Activated naive CD8-positive, alpha-beta T cell (primary cell): ENCODE measurements at regions not wholly inside any gene's neighbourhood (a gene's known extent, or its start where the extent isn't known, plus 50 kb on each side); places are given as distances from the start of the nearest gene placed in this dataset.
"Not testable (repeated sequence)": the region's sequence is repeated elsewhere in the genome, so short reads cannot be mapped to it uniquely, and the experiment has no call there.

ENCODE experiments used
- H3K27ac Mint-ChIP-seq: one replicate; pipeline ENCODE4 v1.8.0; 2021; ENCODE audit warnings: mixed read lengths
- H3K27me3 Mint-ChIP-seq: one replicate; pipeline ENCODE4 v1.8.0; 2021; ENCODE audit warnings: mixed read lengths
- H3K36me3 Mint-ChIP-seq: one replicate; pipeline ENCODE4 v1.8.0; 2021; ENCODE audit warnings: mixed read lengths
- H3K4me1 Mint-ChIP-seq: one replicate; pipeline ENCODE4 v1.8.0; 2021; ENCODE audit warnings: low read depth, mixed read lengths
- H3K4me3 Mint-ChIP-seq: one replicate; pipeline ENCODE4 v1.8.0; 2021; ENCODE audit warnings: mild to moderate bottlenecking, mixed read lengths
- H3K9me3 Mint-ChIP-seq: one replicate; pipeline ENCODE4 v1.8.0; 2021; ENCODE audit warnings: low read depth, mixed read lengths

- no peak overlapping the region for H3K27ac Mint-ChIP-seq
- peaks cover 25% of the 10 kb centered on the region for H3K9me3 Mint-ChIP-seq
- no peak overlapping the region for H3K4me3 Mint-ChIP-seq
- H3K4me1 Mint-ChIP-seq, result no peaks in the 10 kb centered on the region
- H3K36me3 Mint-ChIP-seq, result peaks cover 5% of the 10 kb centered on the region
- H3K27me3 Mint-ChIP-seq, result peaks cover 2% of the 10 kb centered on the region
Measured at GRCh38 chr1:199490769-199491527, 536.6 kb upstream of the NR5A2 start.

DNA sequence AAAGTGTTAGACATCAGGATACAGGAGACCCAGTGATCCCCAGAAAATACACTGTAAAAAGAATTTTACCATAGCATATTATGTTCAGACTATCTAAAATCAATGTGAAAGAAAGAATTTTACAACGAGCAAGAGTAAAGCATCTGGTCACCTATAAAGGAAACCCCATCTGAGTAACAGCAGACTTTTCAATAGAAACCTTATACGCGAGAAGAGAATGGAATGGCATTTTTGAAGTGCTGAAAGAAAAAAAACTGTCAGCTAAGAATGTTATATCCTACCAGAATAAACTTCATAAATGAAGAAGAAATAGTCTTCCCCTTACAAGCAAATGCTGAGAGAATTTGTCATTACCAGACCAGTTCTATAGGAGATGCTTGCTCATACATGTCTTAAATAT, 532.1 kb upstream of the NR5A2 start:
- H3K4me1 Mint-ChIP-seq, result no peaks in the 10 kb centered on the region
- no peak overlapping the region for H3K27ac Mint-ChIP-seq
- H3K9me3 Mint-ChIP-seq, result peaks cover 29% of the 10 kb centered on the region
- H3K36me3 Mint-ChIP-seq, result peaks cover 8% of the 10 kb centered on the region
- H3K27me3 Mint-ChIP-seq, result peaks cover 11% of the 10 kb centered on the region
- no peak overlapping the region for H3K4me3 Mint-ChIP-seq

- H3K4me1 Mint-ChIP-seq, H3K36me3 Mint-ChIP-seq, H3K4me3 Mint-ChIP-seq, H3K27ac Mint-ChIP-seq: not testable (repeated sequence)
- peaks cover 11% of the 10 kb centered on the region for H3K9me3 Mint-ChIP-seq
- H3K27me3 Mint-ChIP-seq, result peaks cover 11% of the 10 kb centered on the region
Measured at GRCh38 chr1:199498802-199499201, 528.7 kb upstream of the NR5A2 start.

DNA sequence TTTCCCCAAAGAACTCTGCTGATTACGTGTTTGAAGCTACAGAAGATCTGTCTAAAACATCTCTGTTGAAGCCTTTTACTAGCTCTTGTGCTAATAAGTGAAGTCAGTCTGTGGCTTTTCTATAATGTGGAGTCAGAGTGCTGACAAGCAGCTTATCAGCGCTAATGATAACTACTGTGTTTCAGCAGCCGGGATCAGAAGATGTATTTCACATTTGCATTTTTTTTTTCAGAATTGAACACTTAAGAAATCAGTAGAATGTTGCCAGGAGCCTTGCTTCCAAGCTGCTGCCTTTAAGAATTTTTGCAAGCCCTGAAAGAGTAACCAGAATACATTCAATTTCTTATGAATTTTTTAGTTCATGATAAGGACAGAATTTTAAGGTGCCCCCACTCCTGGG, 519.4 kb upstream of the NR5A2 start:
- Mint-ChIP-seq H3K27ac (no peak overlapping the region), H3K4me1 (no peaks in the 10 kb centered on the region), H3K9me3 (no peaks in the 10 kb centered on the region), H3K36me3 (no peaks in the 10 kb centered on the region), H3K27me3 (no peaks in the 10 kb centered on the region), H3K4me3 (no peak overlapping the region)

GRCh38 chr1:199508653-199509052, 518.9 kb upstream of the NR5A2 start:
- H3K4me1 Mint-ChIP-seq, result no peaks in the 10 kb centered on the region
- no peaks in the 10 kb centered on the region for H3K9me3 Mint-ChIP-seq
- no peaks in the 10 kb centered on the region for H3K27me3 Mint-ChIP-seq
- H3K4me3 Mint-ChIP-seq, result no peak overlapping the region
- no peak overlapping the region for H3K27ac Mint-ChIP-seq
- H3K36me3 Mint-ChIP-seq, result no peaks in the 10 kb centered on the region

DNA sequence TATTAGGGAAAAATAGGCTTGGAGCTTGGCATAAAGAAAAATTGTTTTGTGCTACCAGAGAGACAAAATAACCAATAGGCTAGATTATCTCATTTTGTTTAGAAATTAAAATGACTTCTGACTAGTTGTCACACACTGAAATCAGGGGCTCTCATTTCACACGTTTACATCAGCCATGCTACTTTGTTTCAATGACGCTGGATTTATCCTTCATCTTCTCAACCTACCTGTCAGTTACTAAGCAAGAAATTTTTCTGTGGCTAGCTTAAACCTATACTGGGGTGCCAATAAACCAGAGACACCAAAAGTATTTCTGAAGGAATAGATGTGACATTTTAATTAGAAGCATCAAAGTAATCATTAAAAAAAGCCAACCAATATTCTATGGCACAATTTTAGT, 518.1 kb upstream of the NR5A2 start:
- Mint-ChIP-seq H3K36me3 (no peaks in the 10 kb centered on the region), H3K27ac (no peak overlapping the region), H3K4me1 (no peaks in the 10 kb centered on the region), H3K27me3 (no peaks in the 10 kb centered on the region), H3K4me3 (no peak overlapping the region), H3K9me3 (no peaks in the 10 kb centered on the region)

DNA sequence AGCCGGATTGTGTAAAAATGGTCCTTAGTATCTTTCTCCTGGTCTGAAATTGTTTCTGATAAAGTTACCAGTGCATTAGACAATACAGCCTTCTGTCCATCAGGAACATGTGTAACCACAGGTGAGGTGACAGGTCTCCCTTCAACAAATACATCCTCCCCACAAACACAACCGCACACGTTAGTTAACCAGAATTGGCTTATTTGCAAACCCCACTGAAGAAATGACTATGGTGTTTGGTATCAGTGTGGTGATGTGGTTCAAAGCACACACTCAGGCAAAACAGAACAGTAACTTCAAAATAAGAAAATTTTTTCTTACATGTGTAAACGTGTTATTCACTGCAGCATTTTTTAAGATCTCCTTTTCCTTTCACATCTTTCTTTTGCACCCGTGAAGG, 517.2 kb upstream of the NR5A2 start:
- Mint-ChIP-seq H3K9me3 (no peaks in the 10 kb centered on the region), H3K4me3 (no peak overlapping the region), H3K36me3 (no peaks in the 10 kb centered on the region), H3K27me3 (no peaks in the 10 kb centered on the region), H3K4me1 (no peaks in the 10 kb centered on the region), H3K27ac (no peak overlapping the region)

DNA sequence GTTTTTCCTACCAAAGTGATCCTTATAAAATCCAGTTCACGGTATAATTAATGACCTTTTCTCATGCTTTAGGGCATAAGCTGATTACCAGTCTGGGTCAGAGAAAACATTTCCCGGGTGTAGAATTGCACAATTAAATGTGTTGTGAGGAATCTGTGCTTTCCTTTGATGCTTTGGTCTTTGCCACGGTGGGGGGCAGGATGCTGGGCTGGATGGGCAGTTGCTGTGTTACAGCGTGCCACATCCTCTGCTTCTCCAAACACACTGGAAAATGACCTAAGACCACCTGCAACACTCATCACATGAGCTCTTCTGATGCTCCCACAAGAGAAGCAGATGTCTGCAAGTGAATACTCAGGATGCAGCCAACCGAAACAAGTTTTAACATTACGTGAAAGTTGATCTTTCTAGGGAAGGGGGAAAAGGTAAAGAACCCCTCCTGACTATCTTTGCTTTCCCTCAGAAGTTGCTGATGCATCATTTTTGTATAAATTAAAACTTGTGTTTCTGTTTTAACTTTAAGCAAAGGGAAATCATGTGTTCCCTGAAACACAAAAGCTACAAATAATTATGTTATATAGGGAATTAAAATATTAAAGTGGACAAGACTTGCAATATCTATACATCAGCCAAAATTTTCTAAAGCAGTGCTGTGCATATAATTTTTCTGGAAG, 515.3 kb upstream of the NR5A2 start:
- Mint-ChIP-seq H3K4me1 (no peaks in the 10 kb centered on the region), H3K36me3 (no peaks in the 10 kb centered on the region), H3K27me3 (peaks cover 2% of the 10 kb centered on the region), H3K9me3 (no peaks in the 10 kb centered on the region), H3K27ac (no peak overlapping the region), H3K4me3 (no peak overlapping the region)

DNA sequence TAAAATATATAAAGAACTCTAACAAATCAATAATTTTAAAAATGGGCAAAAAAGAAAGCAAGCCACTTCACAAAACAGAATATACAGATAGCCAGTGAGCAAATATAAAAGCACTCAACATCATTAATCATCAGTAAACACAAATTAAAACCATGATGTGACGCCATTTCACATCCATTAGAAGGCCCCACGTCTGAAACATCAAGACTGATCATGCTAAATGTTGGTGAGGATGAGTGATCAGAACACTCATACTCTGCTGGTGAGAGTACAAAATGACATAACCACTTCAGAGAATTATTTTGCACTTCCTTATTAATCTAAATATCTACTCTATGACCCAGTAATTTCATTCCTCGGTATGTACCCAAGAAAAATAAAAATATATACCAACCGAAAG, 512.2 kb upstream of the NR5A2 start:
- Mint-ChIP-seq H3K4me1 (no peaks in the 10 kb centered on the region), H3K27ac (no peak overlapping the region), H3K27me3 (peaks cover 2% of the 10 kb centered on the region), H3K4me3 (no peak overlapping the region), H3K36me3 (no peaks in the 10 kb centered on the region), H3K9me3 (no peaks in the 10 kb centered on the region)

GRCh38 chr1:199522338-199522737, 505.2 kb upstream of the NR5A2 start:
- Mint-ChIP-seq H3K36me3 (no peaks in the 10 kb centered on the region), H3K9me3 (no peaks in the 10 kb centered on the region), H3K4me1 (no peaks in the 10 kb centered on the region), H3K4me3 (no peak overlapping the region), H3K27ac (no peak overlapping the region), H3K27me3 (no peaks in the 10 kb centered on the region)

GRCh38 chr1:199522936-199523335, 504.6 kb upstream of the NR5A2 start:
- no peaks in the 10 kb centered on the region for H3K36me3 Mint-ChIP-seq
- H3K27ac Mint-ChIP-seq, result no peak overlapping the region
- H3K9me3 Mint-ChIP-seq, result no peaks in the 10 kb centered on the region
- no peak overlapping the region for H3K4me3 Mint-ChIP-seq
- H3K4me1 Mint-ChIP-seq, result no peaks in the 10 kb centered on the region
- no peaks in the 10 kb centered on the region for H3K27me3 Mint-ChIP-seq

DNA sequence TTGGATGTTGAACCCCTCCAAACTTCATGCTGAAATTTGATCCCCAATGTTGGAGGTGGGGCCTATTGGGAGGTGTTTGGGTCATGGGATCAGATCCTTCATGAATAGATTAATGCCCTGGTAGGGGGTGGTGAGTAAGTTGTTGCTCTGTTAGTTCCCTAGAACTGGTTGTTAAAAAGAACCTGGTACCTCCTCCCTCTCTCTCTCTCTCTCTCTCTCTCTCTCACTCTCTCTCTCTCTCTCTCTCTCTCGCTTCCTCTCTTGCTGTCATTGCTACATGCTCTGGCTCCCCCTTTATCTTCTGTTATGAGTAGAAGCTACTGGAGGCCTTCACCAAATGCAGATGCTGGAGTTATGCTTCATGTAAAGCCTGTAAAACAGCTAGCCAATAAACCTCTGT, 498.2 kb upstream of the NR5A2 start:
- Mint-ChIP-seq H3K27ac (no peak overlapping the region), H3K27me3 (no peaks in the 10 kb centered on the region), H3K9me3 (peaks cover 7% of the 10 kb centered on the region), H3K4me1 (no peaks in the 10 kb centered on the region), H3K4me3 (no peak overlapping the region), H3K36me3 (peaks cover 2% of the 10 kb centered on the region)

- not testable (repeated sequence) for H3K4me3 Mint-ChIP-seq, H3K27me3 Mint-ChIP-seq, H3K9me3 Mint-ChIP-seq, H3K27ac Mint-ChIP-seq, H3K36me3 Mint-ChIP-seq, H3K4me1 Mint-ChIP-seq
Measured at GRCh38 chr1:199533361-199533760, 494.1 kb upstream of the NR5A2 start.

- Mint-ChIP-seq H3K27me3 (no peaks in the 10 kb centered on the region), H3K4me3 (no peak overlapping the region), H3K9me3 (no peaks in the 10 kb centered on the region), H3K36me3 (no peaks in the 10 kb centered on the region), H3K27ac (no peak overlapping the region), H3K4me1 (no peaks in the 10 kb centered on the region)
Measured at GRCh38 chr1:199545780-199546179, 481.7 kb upstream of the NR5A2 start.

GRCh38 chr1:199546323-199546722, 481.2 kb upstream of the NR5A2 start:
- no peaks in the 10 kb centered on the region for H3K36me3 Mint-ChIP-seq
- no peaks in the 10 kb centered on the region for H3K4me1 Mint-ChIP-seq
- no peaks in the 10 kb centered on the region for H3K27me3 Mint-ChIP-seq
- no peak overlapping the region for H3K27ac Mint-ChIP-seq
- H3K4me3 Mint-ChIP-seq, result no peak overlapping the region
- H3K9me3 Mint-ChIP-seq, result no peaks in the 10 kb centered on the region

DNA sequence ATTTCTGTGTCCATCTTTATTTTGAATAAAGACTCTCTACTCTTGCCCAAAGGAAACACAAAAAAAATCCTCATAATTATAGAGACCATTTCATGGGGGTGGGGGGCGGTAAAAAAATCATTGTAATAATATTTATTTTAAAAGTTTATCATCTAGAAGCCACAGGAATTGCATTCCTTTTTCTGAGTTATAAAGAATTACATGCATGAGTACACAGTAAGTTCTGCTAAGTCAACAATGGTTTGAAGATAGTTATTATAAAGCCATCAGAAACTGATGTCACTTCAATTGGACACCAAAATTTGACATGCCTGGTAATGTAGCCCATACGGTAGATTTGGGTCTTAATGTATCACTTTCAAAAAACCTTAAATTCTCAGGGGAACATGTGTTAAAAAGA, 478.1 kb upstream of the NR5A2 start:
- H3K27ac Mint-ChIP-seq, result no peak overlapping the region
- H3K36me3 Mint-ChIP-seq, result peaks cover 2% of the 10 kb centered on the region
- no peaks in the 10 kb centered on the region for H3K4me1 Mint-ChIP-seq
- H3K9me3 Mint-ChIP-seq, result no peaks in the 10 kb centered on the region
- peaks cover 14% of the 10 kb centered on the region for H3K27me3 Mint-ChIP-seq
- H3K4me3 Mint-ChIP-seq, result no peak overlapping the region
